Occipital lobe (tissue), 1 donor: ENCODE measurements at regions not wholly inside any gene's neighbourhood (a gene's known extent, or its start where the extent isn't known, plus 50 kb on each side); places are given as distances from the start of the nearest gene placed in this dataset.
"Not testable (repeated sequence)": the region's sequence is repeated elsewhere in the genome, so short reads cannot be mapped to it uniquely, and the experiment has no call there.

Experiments used
- DNase-seq: peaks from one replicate; lab custom pipeline; 2025; lab: John Stamatoyannopoulos, UW

- DNase-seq: no peak
Observed at GRCh38 chr18:6521803-6522418, 107.2 kb upstream of the L3MBTL4 start.

GRCh38 chr18:6525604-6526003 is 110.9 kb upstream of the L3MBTL4 start:
- no peak for DNase-seq

- no peak for DNase-seq
Observed at GRCh38 chr18:6537475-6537874, 122.8 kb upstream of the L3MBTL4 start.

- not testable (repeated sequence) for DNase-seq
Observed at GRCh38 chr18:6541131-6541679, 126.5 kb upstream of the L3MBTL4 start.

GRCh38 chr18:6542296-6542695 is 127.6 kb upstream of the L3MBTL4 start:
- no peak for DNase-seq

- no peak for DNase-seq
Observed at GRCh38 chr18:6543330-6543908, 128.7 kb upstream of the L3MBTL4 start.

- no peak for DNase-seq
Observed at GRCh38 chr18:6546229-6546628, 131.5 kb upstream of the L3MBTL4 start.

GRCh38 chr18:6547476-6547875 is 132.8 kb upstream of the L3MBTL4 start:
- DNase-seq: no peak

GRCh38 chr18:6553234-6553900 is 138.7 kb upstream of the L3MBTL4 start:
- DNase-seq: no peak

GRCh38 chr18:6557057-6557769 is 142.5 kb upstream of the L3MBTL4 start:
- DNase-seq: no peak

GRCh38 chr18:6557770-6558248 is 143.1 kb upstream of the L3MBTL4 start:
- DNase-seq: no peak

- no peak for DNase-seq
Observed at GRCh38 chr18:6558446-6559156, 143.9 kb upstream of the L3MBTL4 start.

GRCh38 chr18:6559296-6559695 is 144.6 kb upstream of the L3MBTL4 start:
- no peak for DNase-seq

- DNase-seq: no peak
Observed at GRCh38 chr18:6561016-6561415, 146.3 kb upstream of the L3MBTL4 start.

- no peak for DNase-seq
Observed at GRCh38 chr18:6561420-6561861, 146.7 kb upstream of the L3MBTL4 start.

- DNase-seq: no peak
Observed at GRCh38 chr18:6561862-6562291, 147.2 kb upstream of the L3MBTL4 start.

GRCh38 chr18:6563896-6564295 is 149.2 kb upstream of the L3MBTL4 start:
- no peak for DNase-seq

GRCh38 chr18:6564950-6565814 is 150.5 kb upstream of the L3MBTL4 start:
- DNase-seq: no peak

GRCh38 chr18:6565815-6566081 is 151.0 kb upstream of the L3MBTL4 start:
- DNase-seq: no peak

- no peak for DNase-seq
Observed at GRCh38 chr18:6566338-6566911, 151.7 kb upstream of the L3MBTL4 start.
